Neural cell (in vitro differentiated cells): ENCODE measurements at regions not wholly inside any gene's neighbourhood (a gene's known extent, or its start where the extent isn't known, plus 50 kb on each side); places are given as distances from the start of the nearest gene placed in this dataset.

Source experiments
- H2AFZ ChIP-seq: fragments of 200-600, 300-800 bp; sonication (generic), shearing (Covaris generic); 2 replicates; pipeline ENCODE4 v1.6.0; 2014; ENCODE audit warnings: low read depth, mild to moderate bottlenecking, antibody characterized with exemption, low read length, moderate library complexity
- H3F3A ChIP-seq: fragments of 200-600 bp; shearing (Covaris generic); 2 replicates; pipeline ENCODE4 v1.6.1; 2016; ENCODE audit warnings: mild to moderate bottlenecking, moderate library complexity, mixed read lengths, antibody characterized with exemption, low read length; ENCODE audit not compliant: insufficient read depth, poor library complexity, severe bottlenecking
- H3K27ac ChIP-seq: fragments of 200-600, 300-800 bp; sonication (generic), shearing (Covaris generic); 2 replicates; pipeline ENCODE4 v1.5.1; 2014; ENCODE audit warnings: mild to moderate bottlenecking, low read length, moderate library complexity
- H3K27me3 ChIP-seq: fragments of 300-800, 200-600 bp; sonication (generic), shearing (Covaris generic); 2 replicates; pipeline ENCODE4 v1.6.0; 2014; ENCODE audit warnings: mild to moderate bottlenecking, low read depth, low read length, moderate library complexity; ENCODE audit not compliant: insufficient read depth
- H3K36me3 ChIP-seq: fragments of 300-800, 200-600 bp; sonication (generic), shearing (Covaris generic); 2 replicates; pipeline ENCODE4 v1.5.1; 2014; ENCODE audit warnings: mild to moderate bottlenecking, antibody characterized with exemption, low read length, moderate library complexity; ENCODE audit not compliant: insufficient read depth
- H3K4me2 ChIP-seq: fragments of 300-800, 200-600 bp; sonication (generic), shearing (Covaris generic); 2 replicates; pipeline ENCODE4 v1.6.0; 2014; ENCODE audit warnings: mild to moderate bottlenecking, low read length
- H3K4me3 ChIP-seq: fragments of 300-800, 200-600 bp; sonication (generic), shearing (Covaris generic); 2 replicates; pipeline ENCODE4 v1.5.1; 2014; ENCODE audit warnings: mild to moderate bottlenecking, low read length, moderate library complexity
- H3K79me2 ChIP-seq: fragments of 200-600 bp; shearing (Covaris generic); replicated peaks from 2 replicates; pipeline ENCODE4 v1.6.0; 2014; ENCODE audit warnings: mild to moderate bottlenecking, low read length, moderate library complexity; ENCODE audit not compliant: insufficient read depth
- H3K9ac ChIP-seq: fragments of 300-800, 200-600 bp; sonication (generic), shearing (Covaris generic); 2 replicates; pipeline ENCODE4 v1.6.1; 2016; ENCODE audit warnings: mild to moderate bottlenecking, low read length, mixed read lengths
- H3K9me2 ChIP-seq: fragments of 200-600 bp; shearing (Covaris generic); 2 replicates; pipeline ENCODE4 v1.6.1; 2016; ENCODE audit warnings: mild to moderate bottlenecking, low read length, mixed read lengths; ENCODE audit not compliant: insufficient read depth
- H3K9me3 ChIP-seq: fragments of 200-600, 300-800 bp; sonication (generic), shearing (Covaris generic); 2 replicates; pipeline ENCODE4 v1.6.1; 2016; ENCODE audit warnings: mild to moderate bottlenecking, mixed run types, low read length, moderate library complexity, mixed read lengths
- H4K20me1 ChIP-seq: fragments of 200-600 bp; shearing (Covaris generic); 2 replicates; pipeline ENCODE4 v1.6.1; 2016; ENCODE audit warnings: mild to moderate bottlenecking, mixed run types; ENCODE audit not compliant: insufficient read depth
- EP300 ChIP-seq: fragments of 450-650 bp; conservative IDR thresholded peaks from 2 replicates; pipeline ENCODE4 v1.6.1; 2014; ENCODE audit warnings: antibody characterized with exemption, mild to moderate bottlenecking, moderate library complexity; ENCODE audit not compliant: poor library complexity, severe bottlenecking
- EZH2 ChIP-seq: fragments of 200-600, 300-800 bp; shearing (Covaris generic), sonication (generic); IDR thresholded peaks from 2 replicates; pipeline ENCODE4 v1.6.1; 2014; ENCODE audit warnings: antibody characterized with exemption, low read length, borderline replicate concordance, mild to moderate bottlenecking; ENCODE audit not compliant: insufficient read depth, poor library complexity, severe bottlenecking
- MXI1 ChIP-seq: fragments of 450-650 bp; conservative IDR thresholded peaks from 2 replicates; pipeline ENCODE4 v1.6.1; 2014; ENCODE audit warnings: antibody characterized with exemption, mild to moderate bottlenecking; ENCODE audit not compliant: poor library complexity, severe bottlenecking
- POLR2AphosphoS5 ChIP-seq: IDR thresholded peaks from 2 replicates; pipeline ENCODE4 v1.6.1; 2012
- RAD21 ChIP-seq: fragments of 450-650 bp; conservative IDR thresholded peaks from 2 replicates; pipeline ENCODE4 v1.6.1; 2014; ENCODE audit warnings: antibody characterized with exemption, mild to moderate bottlenecking, moderate library complexity
- SMC3 ChIP-seq: fragments of 450-650 bp; conservative IDR thresholded peaks from 2 replicates; pipeline ENCODE4 v1.6.1; 2014; ENCODE audit warnings: antibody characterized with exemption, mild to moderate bottlenecking, moderate library complexity; ENCODE audit not compliant: poor library complexity
- TAF1 ChIP-seq: IDR thresholded peaks from 2 replicates; pipeline ENCODE4 v1.6.1; 2012; ENCODE audit warnings: low read depth
- TF ChIP-seq, protein P1 (sequence below): IDR thresholded peaks from 2 replicates; pipeline ENCODE4 v1.6.1; 2012; ENCODE audit warnings: borderline replicate concordance
- TF ChIP-seq, protein P2 (sequence below): fragments of 450-650 bp; IDR thresholded peaks from 2 replicates; pipeline ENCODE4 v1.5.1; 2014; ENCODE audit warnings: antibody characterized with exemption, mild to moderate bottlenecking, moderate library complexity; ENCODE audit not compliant: poor library complexity, severe bottlenecking

DNA sequence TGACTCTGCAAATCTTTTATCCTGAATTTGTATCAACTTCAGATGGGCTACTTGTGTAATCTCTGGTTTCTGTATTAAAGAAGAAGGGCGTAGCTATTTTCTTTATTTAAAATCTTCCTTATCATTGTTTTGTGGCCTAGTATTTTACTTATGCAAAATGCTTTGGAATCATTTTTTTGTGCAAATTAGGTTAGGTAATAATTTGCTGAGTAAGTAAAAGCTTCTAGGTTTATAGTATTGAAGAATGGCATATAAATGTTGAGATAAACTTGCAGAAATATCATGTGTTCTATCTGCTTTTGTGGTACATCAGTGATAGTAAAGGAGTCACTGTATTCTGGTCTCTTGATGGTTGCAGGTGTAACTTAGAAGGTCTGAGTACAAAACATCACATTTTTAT, 197.2 kb upstream of the IL15 start:
- H3F3A ChIP-seq: no peaks in the 10 kb centered on the region
- H2AFZ ChIP-seq: no peak overlapping the region
- no peaks in the 10 kb centered on the region for H3K27me3 ChIP-seq
- no peak overlapping the region for H3K27ac ChIP-seq
- H3K9me3 ChIP-seq: no peaks in the 10 kb centered on the region
- H4K20me1 ChIP-seq: no peaks in the 10 kb centered on the region
- no peak overlapping the region for H3K4me3 ChIP-seq
- H3K4me2 ChIP-seq: no peak overlapping the region
- H3K9ac ChIP-seq: no peak overlapping the region
- H3K36me3 ChIP-seq: no peaks in the 10 kb centered on the region
- H3K79me2 ChIP-seq: no peaks in the 10 kb centered on the region
- no peaks in the 10 kb centered on the region for H3K9me2 ChIP-seq
- TF ChIP-seq POLR2AphosphoS5: no peak
- no peak for TF ChIP-seq SMC3
- no peak for TF ChIP-seq TAF1
- no peak for TF ChIP-seq RAD21
- TF ChIP-seq, protein P1, sequence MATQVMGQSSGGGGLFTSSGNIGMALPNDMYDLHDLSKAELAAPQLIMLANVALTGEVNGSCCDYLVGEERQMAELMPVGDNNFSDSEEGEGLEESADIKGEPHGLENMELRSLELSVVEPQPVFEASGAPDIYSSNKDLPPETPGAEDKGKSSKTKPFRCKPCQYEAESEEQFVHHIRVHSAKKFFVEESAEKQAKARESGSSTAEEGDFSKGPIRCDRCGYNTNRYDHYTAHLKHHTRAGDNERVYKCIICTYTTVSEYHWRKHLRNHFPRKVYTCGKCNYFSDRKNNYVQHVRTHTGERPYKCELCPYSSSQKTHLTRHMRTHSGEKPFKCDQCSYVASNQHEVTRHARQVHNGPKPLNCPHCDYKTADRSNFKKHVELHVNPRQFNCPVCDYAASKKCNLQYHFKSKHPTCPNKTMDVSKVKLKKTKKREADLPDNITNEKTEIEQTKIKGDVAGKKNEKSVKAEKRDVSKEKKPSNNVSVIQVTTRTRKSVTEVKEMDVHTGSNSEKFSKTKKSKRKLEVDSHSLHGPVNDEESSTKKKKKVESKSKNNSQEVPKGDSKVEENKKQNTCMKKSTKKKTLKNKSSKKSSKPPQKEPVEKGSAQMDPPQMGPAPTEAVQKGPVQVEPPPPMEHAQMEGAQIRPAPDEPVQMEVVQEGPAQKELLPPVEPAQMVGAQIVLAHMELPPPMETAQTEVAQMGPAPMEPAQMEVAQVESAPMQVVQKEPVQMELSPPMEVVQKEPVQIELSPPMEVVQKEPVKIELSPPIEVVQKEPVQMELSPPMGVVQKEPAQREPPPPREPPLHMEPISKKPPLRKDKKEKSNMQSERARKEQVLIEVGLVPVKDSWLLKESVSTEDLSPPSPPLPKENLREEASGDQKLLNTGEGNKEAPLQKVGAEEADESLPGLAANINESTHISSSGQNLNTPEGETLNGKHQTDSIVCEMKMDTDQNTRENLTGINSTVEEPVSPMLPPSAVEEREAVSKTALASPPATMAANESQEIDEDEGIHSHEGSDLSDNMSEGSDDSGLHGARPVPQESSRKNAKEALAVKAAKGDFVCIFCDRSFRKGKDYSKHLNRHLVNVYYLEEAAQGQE: no peak
- TF ChIP-seq, protein P2, sequence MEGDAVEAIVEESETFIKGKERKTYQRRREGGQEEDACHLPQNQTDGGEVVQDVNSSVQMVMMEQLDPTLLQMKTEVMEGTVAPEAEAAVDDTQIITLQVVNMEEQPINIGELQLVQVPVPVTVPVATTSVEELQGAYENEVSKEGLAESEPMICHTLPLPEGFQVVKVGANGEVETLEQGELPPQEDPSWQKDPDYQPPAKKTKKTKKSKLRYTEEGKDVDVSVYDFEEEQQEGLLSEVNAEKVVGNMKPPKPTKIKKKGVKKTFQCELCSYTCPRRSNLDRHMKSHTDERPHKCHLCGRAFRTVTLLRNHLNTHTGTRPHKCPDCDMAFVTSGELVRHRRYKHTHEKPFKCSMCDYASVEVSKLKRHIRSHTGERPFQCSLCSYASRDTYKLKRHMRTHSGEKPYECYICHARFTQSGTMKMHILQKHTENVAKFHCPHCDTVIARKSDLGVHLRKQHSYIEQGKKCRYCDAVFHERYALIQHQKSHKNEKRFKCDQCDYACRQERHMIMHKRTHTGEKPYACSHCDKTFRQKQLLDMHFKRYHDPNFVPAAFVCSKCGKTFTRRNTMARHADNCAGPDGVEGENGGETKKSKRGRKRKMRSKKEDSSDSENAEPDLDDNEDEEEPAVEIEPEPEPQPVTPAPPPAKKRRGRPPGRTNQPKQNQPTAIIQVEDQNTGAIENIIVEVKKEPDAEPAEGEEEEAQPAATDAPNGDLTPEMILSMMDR: no peak
- no peak for TF ChIP-seq EP300
- TF ChIP-seq EZH2: no peak
- no peak for TF ChIP-seq MXI1

DNA sequence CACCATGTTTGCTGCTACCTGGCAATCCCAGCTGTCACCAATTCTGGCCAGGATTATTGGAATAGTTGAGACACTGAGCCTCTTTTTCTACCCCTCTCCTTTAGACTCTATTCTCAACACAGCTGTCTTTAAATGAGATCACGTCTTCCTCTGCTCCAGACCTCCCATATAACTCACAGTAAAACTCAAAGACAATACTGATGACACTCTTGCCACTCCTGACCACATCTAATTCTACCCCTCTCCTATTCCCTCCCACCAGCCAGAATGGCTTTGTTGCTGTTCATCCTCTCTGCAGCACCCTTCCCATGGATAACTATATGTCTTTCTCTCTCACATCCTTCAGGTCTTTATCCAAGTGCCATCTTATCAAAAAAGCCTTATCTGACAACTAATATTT, 188.6 kb upstream of the IL15 start:
- H3K27me3 ChIP-seq: no peaks in the 10 kb centered on the region
- no peak overlapping the region for H3K4me2 ChIP-seq
- H2AFZ ChIP-seq: no peak overlapping the region
- H3K27ac ChIP-seq: no peak overlapping the region
- no peak overlapping the region for H3K4me3 ChIP-seq
- H4K20me1 ChIP-seq: no peaks in the 10 kb centered on the region
- no peaks in the 10 kb centered on the region for H3K9me2 ChIP-seq
- H3K79me2 ChIP-seq: no peaks in the 10 kb centered on the region
- H3K9me3 ChIP-seq: no peaks in the 10 kb centered on the region
- TF ChIP-seq, protein P2: no peak
- TF ChIP-seq TAF1 (no peak), POLR2AphosphoS5 (no peak), EZH2 (no peak), SMC3 (no peak), MXI1 (no peak), RAD21 (no peak), EP300 (no peak)
- TF ChIP-seq, protein P1: no peak
- no peak overlapping the region for H3K9ac ChIP-seq
- H3F3A ChIP-seq: no peaks in the 10 kb centered on the region
- H3K36me3 ChIP-seq: no peaks in the 10 kb centered on the region
